Non-pigmented ciliary epithelial cell (primary cell): ENCODE measurements at regions not wholly inside any gene's neighbourhood (a gene's known extent, or its start where the extent isn't known, plus 50 kb on each side); places are given as distances from the start of the nearest gene placed in this dataset.
"Not testable (repeated sequence)": the region's sequence is repeated elsewhere in the genome, so short reads cannot be mapped to it uniquely, and the experiment has no call there.

Experiments
- DNase-seq: peaks from one replicate; pipeline ENCODE4 v3.0.0-alpha.2; 2010; ENCODE audit warnings: low read depth

- no peak for DNase-seq
These were observed 81.4 kb upstream of the ZNF366 start for GRCh38 chr5:72588640-72589039.

GRCh38 chr5:72587661-72588308 is 80.6 kb upstream of the ZNF366 start:
- DNase-seq: no peak

- no peak for DNase-seq
These were observed 79.7 kb upstream of the ZNF366 start for GRCh38 chr5:72586788-72587530.

- DNase-seq: no peak
These were observed 77.3 kb upstream of the ZNF366 start for GRCh38 chr5:72584466-72584865.

- DNase-seq: not testable (repeated sequence)
These were observed 72.1 kb upstream of the ZNF366 start for GRCh38 chr5:72579290-72579689.

GRCh38 chr5:72572236-72572765 is 65.1 kb upstream of the ZNF366 start:
- DNase-seq: no peak

- no peak for DNase-seq
These were observed 62.3 kb upstream of the ZNF366 start for GRCh38 chr5:72569408-72569944.

GRCh38 chr5:72566746-72567145 is 59.5 kb upstream of the ZNF366 start:
- no peak for DNase-seq

- no peak for DNase-seq
These were observed 58.5 kb upstream of the ZNF366 start for GRCh38 chr5:72565513-72566289.

- DNase-seq: no peak
These were observed 55.5 kb upstream of the ZNF366 start for GRCh38 chr5:72562717-72563116.

GRCh38 chr5:72561148-72561972 is 54.1 kb upstream of the ZNF366 start:
- no peak for DNase-seq

GRCh38 chr5:72559866-72560766 is 52.9 kb upstream of the ZNF366 start:
- DNase-seq: no peak

GRCh38 chr5:72558383-72558782 is 51.2 kb upstream of the ZNF366 start:
- DNase-seq: no peak

- no peak for DNase-seq
These were observed 50.8 kb upstream of the ZNF366 start for GRCh38 chr5:72558046-72558336.

- DNase-seq: no peak
These were observed 50.2 kb upstream of the ZNF366 start for GRCh38 chr5:72557167-72558045.
